SK-N-SH treated with all-trans-retinoic acid at 6 μM for 48 hours (cell line): ENCODE measurements at regions not wholly inside any gene's neighbourhood (a gene's known extent, or its start where the extent isn't known, plus 50 kb on each side); places are given as distances from the start of the nearest gene placed in this dataset.

Experiments used
- ATAC-seq: fragments of 200-7000 bp; cut with Tn5 transposase; 3 replicates; pipeline ENCODE4 v1.9.1; 2020; ENCODE audit warnings: mild to moderate bottlenecking, moderate library complexity
- CREB5 ChIP-seq: fragments of 250-450 bp; sonication (Bioruptor Pico); IDR thresholded peaks from 2 replicates; pipeline ENCODE4 v1.5.1; 2020; ENCODE audit warnings: low read depth, mild to moderate bottlenecking, moderate library complexity
- CSDC2 ChIP-seq: fragments of 250-450 bp; sonication (Bioruptor Pico); IDR thresholded peaks from 2 replicates; pipeline ENCODE4 v1.5.0; 2020; ENCODE audit warnings: mild to moderate bottlenecking, moderate library complexity
- ESRRG ChIP-seq: fragments of 250-450 bp; sonication (Bioruptor Pico); IDR thresholded peaks from 2 replicates; pipeline ENCODE4 v1.6.1; 2021; ENCODE audit warnings: mild to moderate bottlenecking
- GLIS3 ChIP-seq: fragments of 250-450 bp; sonication (Bioruptor Pico); IDR thresholded peaks from 2 replicates; pipeline ENCODE4 v1.5.0; 2020; ENCODE audit warnings: mild to moderate bottlenecking, moderate library complexity
- ISL1 ChIP-seq: fragments of 250-450 bp; sonication (Bioruptor Pico); IDR thresholded peaks from 2 replicates; pipeline ENCODE4 v2.1.2; 2022; ENCODE audit warnings: mild to moderate bottlenecking, moderate library complexity
- OSR1 ChIP-seq: fragments of 250-450 bp; sonication (Bioruptor Pico); IDR thresholded peaks from 2 replicates; pipeline ENCODE4 v1.8.0; 2022; ENCODE audit warnings: moderate library complexity, mild to moderate bottlenecking, inconsistent platforms
- PATZ1 ChIP-seq: fragments of 250-450 bp; sonication (Bioruptor Pico); IDR thresholded peaks from 2 replicates; pipeline ENCODE4 v1.8.0; 2020; ENCODE audit warnings: mild to moderate bottlenecking, moderate library complexity, borderline replicate concordance
- PPARA ChIP-seq: fragments of 250-450 bp; sonication (Bioruptor Pico); IDR thresholded peaks from 2 replicates; pipeline ENCODE4 v1.5.0; 2020; ENCODE audit warnings: mild to moderate bottlenecking, borderline replicate concordance
- RARB ChIP-seq: fragments of 250-450 bp; sonication (Bioruptor Pico); IDR thresholded peaks from 2 replicates; pipeline ENCODE4 v1.8.0; 2021; ENCODE audit warnings: mild to moderate bottlenecking, moderate library complexity
- SNAI2 ChIP-seq: fragments of 250-450 bp; sonication (Bioruptor Pico); IDR thresholded peaks from 2 replicates; pipeline ENCODE4 v1.5.0; 2020; ENCODE audit warnings: mild to moderate bottlenecking, moderate library complexity
- TCF4 ChIP-seq: fragments of 250-450 bp; sonication (Bioruptor Pico); IDR thresholded peaks from 2 replicates; pipeline ENCODE4 v1.8.0; 2021; ENCODE audit warnings: mild to moderate bottlenecking, moderate library complexity, borderline replicate concordance
- TSHZ2 ChIP-seq: fragments of 250-450 bp; sonication (Bioruptor Pico); IDR thresholded peaks from 2 replicates; pipeline ENCODE4 v1.5.0; 2020; ENCODE audit warnings: mild to moderate bottlenecking, moderate library complexity
- ZFP3 ChIP-seq: fragments of 250-450 bp; sonication (Bioruptor Pico); IDR thresholded peaks from 2 replicates; pipeline ENCODE4 v1.5.0; 2020; ENCODE audit warnings: mild to moderate bottlenecking, moderate library complexity
- ZFP30 ChIP-seq: fragments of 450-650 bp; formaldehyde crosslinking; IDR thresholded peaks from 2 replicates; pipeline ENCODE4 v1.5.0; 2022; ENCODE audit warnings: mild to moderate bottlenecking, moderate library complexity
- ZNF565 ChIP-seq: fragments of 450-650 bp; formaldehyde crosslinking; conservative IDR thresholded peaks from 2 replicates; pipeline ENCODE4 v1.5.0; 2020; ENCODE audit warnings: low read depth, mild to moderate bottlenecking, moderate library complexity
- ZNF70 ChIP-seq: fragments of 450-650 bp; formaldehyde crosslinking; IDR thresholded peaks from 2 replicates; pipeline ENCODE4 v1.5.0; 2020; ENCODE audit warnings: mild to moderate bottlenecking, moderate library complexity
- TF ChIP-seq, protein P1 (sequence below): fragments of 250-450 bp; sonication (Bioruptor Pico); IDR thresholded peaks from 2 replicates; pipeline ENCODE4 v1.8.0; 2021; ENCODE audit warnings: low read depth, mild to moderate bottlenecking, moderate library complexity, borderline replicate concordance
- TF ChIP-seq, protein P2 (sequence below): fragments of 250-450 bp; sonication (Bioruptor Pico); IDR thresholded peaks from 2 replicates; pipeline ENCODE4 v1.5.1; 2021; ENCODE audit warnings: mild to moderate bottlenecking, moderate library complexity

DNA sequence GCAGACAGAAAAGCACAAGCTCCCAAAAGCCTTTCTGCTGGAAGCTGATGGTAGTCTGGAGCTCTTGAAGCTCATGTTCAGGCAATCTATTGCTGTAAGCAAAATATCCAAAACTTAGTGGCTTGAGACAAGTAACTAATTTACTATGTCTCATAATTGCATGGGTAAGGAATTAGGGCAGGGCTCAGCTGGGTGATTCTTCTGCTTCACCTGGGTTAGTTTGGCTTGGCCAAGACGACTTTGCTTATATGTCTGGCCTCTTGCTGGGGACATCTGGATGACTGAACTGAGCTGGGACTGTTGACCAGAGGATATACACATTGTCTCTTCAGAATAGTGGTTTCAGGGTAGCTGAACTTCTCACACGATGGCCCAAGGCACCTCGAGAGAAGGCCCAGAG is 96.8 kb upstream of the WSCD1 start (continued):
- TF ChIP-seq, protein P1, sequence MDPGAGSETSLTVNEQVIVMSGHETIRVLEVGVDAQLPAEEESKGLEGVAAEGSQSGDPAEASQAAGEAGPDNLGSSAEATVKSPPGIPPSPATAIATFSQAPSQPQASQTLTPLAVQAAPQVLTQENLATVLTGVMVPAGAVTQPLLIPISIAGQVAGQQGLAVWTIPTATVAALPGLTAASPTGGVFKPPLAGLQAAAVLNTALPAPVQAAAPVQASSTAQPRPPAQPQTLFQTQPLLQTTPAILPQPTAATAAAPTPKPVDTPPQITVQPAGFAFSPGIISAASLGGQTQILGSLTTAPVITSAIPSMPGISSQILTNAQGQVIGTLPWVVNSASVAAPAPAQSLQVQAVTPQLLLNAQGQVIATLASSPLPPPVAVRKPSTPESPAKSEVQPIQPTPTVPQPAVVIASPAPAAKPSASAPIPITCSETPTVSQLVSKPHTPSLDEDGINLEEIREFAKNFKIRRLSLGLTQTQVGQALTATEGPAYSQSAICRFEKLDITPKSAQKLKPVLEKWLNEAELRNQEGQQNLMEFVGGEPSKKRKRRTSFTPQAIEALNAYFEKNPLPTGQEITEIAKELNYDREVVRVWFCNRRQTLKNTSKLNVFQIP = no peak
- TF ChIP-seq ZNF565 (CRISPR knock-in tag) (no peak), RARB (no peak)

- TF ChIP-seq TSHZ2 (CRISPR knock-in tag) = no peak
- no peak for TF ChIP-seq OSR1 (CRISPR knock-in tag)
- TF ChIP-seq CSDC2 (CRISPR knock-in tag) = no peak
- no peak for ATAC-seq
These were observed 94.5 kb upstream of the WSCD1 start for GRCh38 chr17:5975661-5976060.

- TF ChIP-seq ZNF565 (CRISPR knock-in tag) (no peak), CREB5 (CRISPR knock-in tag) (no peak), ZNF70 (no peak), OSR1 (CRISPR knock-in tag) (no peak), TSHZ2 (CRISPR knock-in tag) (no peak), PPARA (CRISPR knock-in tag) (no peak), ESRRG (no peak), GLIS3 (no peak), ZFP30 (no peak)
- TF ChIP-seq, protein P2, sequence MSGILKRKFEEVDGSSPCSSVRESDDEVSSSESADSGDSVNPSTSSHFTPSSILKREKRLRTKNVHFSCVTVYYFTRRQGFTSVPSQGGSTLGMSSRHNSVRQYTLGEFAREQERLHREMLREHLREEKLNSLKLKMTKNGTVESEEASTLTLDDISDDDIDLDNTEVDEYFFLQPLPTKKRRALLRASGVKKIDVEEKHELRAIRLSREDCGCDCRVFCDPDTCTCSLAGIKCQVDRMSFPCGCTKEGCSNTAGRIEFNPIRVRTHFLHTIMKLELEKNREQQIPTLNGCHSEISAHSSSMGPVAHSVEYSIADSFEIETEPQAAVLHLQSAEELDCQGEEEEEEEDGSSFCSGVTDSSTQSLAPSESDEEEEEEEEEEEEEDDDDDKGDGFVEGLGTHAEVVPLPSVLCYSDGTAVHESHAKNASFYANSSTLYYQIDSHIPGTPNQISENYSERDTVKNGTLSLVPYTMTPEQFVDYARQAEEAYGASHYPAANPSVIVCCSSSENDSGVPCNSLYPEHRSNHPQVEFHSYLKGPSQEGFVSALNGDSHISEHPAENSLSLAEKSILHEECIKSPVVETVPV (CRISPR knock-in tag) = no peak
- TF ChIP-seq, all 23 proteins: peak for 0
- no peak for ATAC-seq
These were observed 93.9 kb upstream of the WSCD1 start for GRCh38 chr17:5976251-5976650.

DNA sequence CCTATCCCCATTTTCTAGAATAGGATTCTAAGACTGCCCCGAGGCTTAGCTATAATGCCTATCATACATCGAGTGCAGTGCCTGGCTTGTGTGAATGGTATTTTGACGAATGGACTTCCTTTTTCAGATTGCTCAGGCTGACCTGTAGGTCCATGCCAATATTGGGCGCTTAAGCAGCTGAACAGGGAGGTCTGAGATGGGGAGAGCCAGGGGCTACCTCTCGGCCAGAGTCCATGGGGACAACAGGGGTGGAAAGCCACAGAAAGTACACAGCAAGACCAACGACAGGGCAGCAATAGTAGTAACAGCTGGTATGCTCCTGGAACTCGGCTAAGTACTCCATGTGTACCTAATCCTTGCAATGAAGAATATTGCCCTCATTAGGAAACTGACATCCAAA is 91.7 kb upstream of the WSCD1 start:
- ATAC-seq = no peak
- TF ChIP-seq PATZ1 (CRISPR knock-in tag) (no peak), OSR1 (CRISPR knock-in tag) (no peak), ISL1 (CRISPR knock-in tag) (no peak), ZNF70 (no peak), SNAI2 (CRISPR knock-in tag) (no peak), ZFP3 (CRISPR knock-in tag) (no peak), TCF4 (CRISPR knock-in tag) (no peak), ZFP30 (no peak)
- TF ChIP-seq, protein P2 (CRISPR knock-in tag) = no peak
